ENCODE measurements at regions not wholly inside any gene's neighbourhood (a gene's known extent, or its start where the extent isn't known, plus 50 kb on each side); places are given as distances from the start of the nearest gene placed in this dataset.

- CTCF ChIA-PET, result no interaction called here
- DNase-seq, result no peak
- Histone ChIP-seq H3K4me3 (ENCODE audit: control insufficient read depth in 1 of 7, extremely low read depth in 1 of 7, insufficient read depth in 4 of 7, low read depth in 2 of 7, low read length in 6 of 7) (no peak overlapping the region), H3K9me3 (ENCODE audit: control extremely low read depth in 1 of 5, control insufficient read depth in 4 of 5, insufficient read depth in 2 of 5, low read depth in 1 of 5, low read length in 4 of 5) (no peaks in the 10 kb centered on the region), H3K4me1 (ENCODE audit: control extremely low read depth in 1 of 4, control insufficient read depth in 4 of 4, insufficient read depth in 4 of 4, low read length in 3 of 4) (no peaks in the 10 kb centered on the region), H3K36me3 (ENCODE audit: control insufficient read depth in 4 of 4, insufficient read depth in 4 of 4, low read length in 3 of 4) (no peaks in the 10 kb centered on the region), H3K27me3 (replicated peaks in 2 of 5; ENCODE audit: control insufficient read depth in 4 of 5, insufficient read depth in 5 of 5, low read length in 4 of 5) (no peaks in the 10 kb centered on the region), H3K27ac (ENCODE audit: insufficient read depth in 1 of 2, low read depth in 1 of 2, low read length in 2 of 2, poor library complexity in 1 of 2, severe bottlenecking in 2 of 2) (no peak overlapping the region)
- 98% methylated on average over 6 of the region's 7 CpGs for WGBS (ENCODE audit: insufficient coverage)
- POLR2A ChIA-PET, result no interaction called here
Measured at GRCh38 chr5:122629121-122629677, 145.7 kb upstream of the SNX2 start.

DNA sequence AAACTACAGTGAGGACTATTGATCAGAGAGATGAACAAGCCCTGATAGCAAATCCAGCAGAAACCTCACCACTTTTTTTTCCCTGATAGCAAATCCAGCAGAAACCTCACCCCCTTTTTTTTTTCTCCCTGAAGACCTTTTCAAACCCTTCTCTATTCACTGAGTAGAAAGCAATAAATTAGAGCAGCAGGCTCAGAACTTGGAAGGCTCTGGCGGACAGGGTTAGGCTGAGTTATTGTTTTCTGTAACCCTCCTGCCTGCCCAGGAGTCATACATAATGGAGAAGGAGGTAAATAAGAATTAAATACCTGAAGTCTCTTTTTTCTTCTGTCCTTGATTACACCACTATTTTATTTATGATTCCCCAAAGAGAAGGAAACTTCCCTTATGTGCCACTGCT lies 136.3 kb upstream of the SNX2 start:
- no peaks in the 10 kb centered on the region for H3K9me3 ChIP-seq (ENCODE audit: control extremely low read depth in 1 of 5, control insufficient read depth in 4 of 5, insufficient read depth in 2 of 5, low read depth in 1 of 5, low read length in 4 of 5)
- H3K27me3 ChIP-seq (replicated peaks in 2 of 5; ENCODE audit: control insufficient read depth in 4 of 5, insufficient read depth in 5 of 5, low read length in 4 of 5), result no peaks in the 10 kb centered on the region
- POLR2A ChIA-PET, result interaction anchor here (0.6 kb wide), 1 partner anchor 12 kb away, joined by 3 read pairs; no protein-coding TSS in a partner anchor
- no CpG with 5 or more reads among the region's 1 CpG for WGBS (ENCODE audit: insufficient coverage)
- CTCF ChIA-PET, result no interaction called here
- H3K36me3 ChIP-seq (ENCODE audit: control insufficient read depth in 4 of 4, insufficient read depth in 4 of 4, low read length in 3 of 4), result no peaks in the 10 kb centered on the region
- no peak overlapping the region for H3K4me3 ChIP-seq (ENCODE audit: control insufficient read depth in 1 of 7, extremely low read depth in 1 of 7, insufficient read depth in 4 of 7, low read depth in 2 of 7, low read length in 6 of 7)
- no peak for DNase-seq
- H3K27ac ChIP-seq (ENCODE audit: insufficient read depth in 1 of 2, low read depth in 1 of 2, low read length in 2 of 2, poor library complexity in 1 of 2, severe bottlenecking in 2 of 2), result no peak overlapping the region
- H3K4me1 ChIP-seq (ENCODE audit: control extremely low read depth in 1 of 4, control insufficient read depth in 4 of 4, insufficient read depth in 4 of 4, low read length in 3 of 4), result no peaks in the 10 kb centered on the region

DNA sequence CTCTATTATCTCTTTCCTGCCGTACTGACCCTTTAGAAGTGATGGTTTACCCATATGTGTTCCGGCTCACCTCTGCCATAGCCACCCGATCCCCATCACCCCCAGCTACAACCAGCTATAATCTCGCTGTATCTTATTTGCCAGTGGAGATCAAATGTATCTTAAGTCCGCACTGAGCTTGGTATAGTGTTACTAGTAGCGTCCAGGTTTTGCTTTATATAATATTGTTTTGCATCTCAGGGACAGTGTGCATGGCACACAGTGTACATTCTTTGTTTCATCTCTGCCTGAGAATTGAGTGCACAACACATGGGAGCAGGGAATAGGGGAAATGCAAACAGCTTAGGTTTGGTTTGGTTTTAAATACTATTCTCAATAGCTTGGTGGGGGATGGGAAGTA lies 135.8 kb upstream of the SNX2 start:
- no peak overlapping the region for H3K27ac ChIP-seq (ENCODE audit: insufficient read depth in 1 of 2, low read depth in 1 of 2, low read length in 2 of 2, poor library complexity in 1 of 2, severe bottlenecking in 2 of 2)

GRCh38 chr5:122639864-122640263 lies 135.0 kb upstream of the SNX2 start:
- DNase-seq, result no peak
- Histone ChIP-seq H3K27ac (ENCODE audit: insufficient read depth in 1 of 2, low read depth in 1 of 2, low read length in 2 of 2, poor library complexity in 1 of 2, severe bottlenecking in 2 of 2) (no peak overlapping the region), H3K36me3 (ENCODE audit: control insufficient read depth in 4 of 4, insufficient read depth in 4 of 4, low read length in 3 of 4) (no peaks in the 10 kb centered on the region), H3K9me3 (ENCODE audit: control extremely low read depth in 1 of 5, control insufficient read depth in 4 of 5, insufficient read depth in 2 of 5, low read depth in 1 of 5, low read length in 4 of 5) (no peaks in the 10 kb centered on the region), H3K4me3 (ENCODE audit: control insufficient read depth in 1 of 7, extremely low read depth in 1 of 7, insufficient read depth in 4 of 7, low read depth in 2 of 7, low read length in 6 of 7) (no peak overlapping the region), H3K27me3 (replicated peaks in 2 of 5; ENCODE audit: control insufficient read depth in 4 of 5, insufficient read depth in 5 of 5, low read length in 4 of 5) (no peaks in the 10 kb centered on the region), H3K4me1 (ENCODE audit: control extremely low read depth in 1 of 4, control insufficient read depth in 4 of 4, insufficient read depth in 4 of 4, low read length in 3 of 4) (no peaks in the 10 kb centered on the region)
- ChIA-PET CTCF (no interaction called here), POLR2A (no interaction called here)
- WGBS (ENCODE audit: insufficient coverage), result no CpG with 5 or more reads among the region's 2 CpGs

More for the DNA sequence above, 135.8 kb upstream of the SNX2 start:
- Histone ChIP-seq H3K4me3 (ENCODE audit: control insufficient read depth in 1 of 7, extremely low read depth in 1 of 7, insufficient read depth in 4 of 7, low read depth in 2 of 7, low read length in 6 of 7) (no peak overlapping the region), H3K27me3 (replicated peaks in 2 of 5; ENCODE audit: control insufficient read depth in 4 of 5, insufficient read depth in 5 of 5, low read length in 4 of 5) (no peaks in the 10 kb centered on the region), H3K9me3 (ENCODE audit: control extremely low read depth in 1 of 5, control insufficient read depth in 4 of 5, insufficient read depth in 2 of 5, low read depth in 1 of 5, low read length in 4 of 5) (no peaks in the 10 kb centered on the region), H3K36me3 (ENCODE audit: control insufficient read depth in 4 of 4, insufficient read depth in 4 of 4, low read length in 3 of 4) (no peaks in the 10 kb centered on the region), H3K4me1 (ENCODE audit: control extremely low read depth in 1 of 4, control insufficient read depth in 4 of 4, insufficient read depth in 4 of 4, low read length in 3 of 4) (no peaks in the 10 kb centered on the region)
- DNase-seq, result no peak
- WGBS (ENCODE audit: insufficient coverage), result 100% methylated on average over 6 of the region's 6 CpGs
- POLR2A ChIA-PET, result interaction anchor here (0.6 kb wide), 1 partner anchor 11 kb away, joined by 3 read pairs; no protein-coding TSS in a partner anchor
- CTCF ChIA-PET, result no interaction called here

- Histone ChIP-seq H3K4me1 (ENCODE audit: control extremely low read depth in 1 of 4, control insufficient read depth in 4 of 4, insufficient read depth in 4 of 4, low read length in 3 of 4) (no peaks in the 10 kb centered on the region), H3K36me3 (ENCODE audit: control insufficient read depth in 4 of 4, insufficient read depth in 4 of 4, low read length in 3 of 4) (no peaks in the 10 kb centered on the region), H3K4me3 (ENCODE audit: control insufficient read depth in 1 of 7, extremely low read depth in 1 of 7, insufficient read depth in 4 of 7, low read depth in 2 of 7, low read length in 6 of 7) (no peak overlapping the region), H3K27ac (ENCODE audit: insufficient read depth in 1 of 2, low read depth in 1 of 2, low read length in 2 of 2, poor library complexity in 1 of 2, severe bottlenecking in 2 of 2) (no peak overlapping the region), H3K9me3 (ENCODE audit: control extremely low read depth in 1 of 5, control insufficient read depth in 4 of 5, insufficient read depth in 2 of 5, low read depth in 1 of 5, low read length in 4 of 5) (no peaks in the 10 kb centered on the region), H3K27me3 (replicated peaks in 2 of 5; ENCODE audit: control insufficient read depth in 4 of 5, insufficient read depth in 5 of 5, low read length in 4 of 5) (no peaks in the 10 kb centered on the region)
- ChIA-PET POLR2A (no interaction called here), CTCF (interaction anchor here (1.0 kb wide), 1 partner anchor 21 kb away, joined by 3 read pairs; no protein-coding TSS in a partner anchor)
- no peak for DNase-seq
- WGBS (ENCODE audit: insufficient coverage), result 93% methylated on average over 3 of the region's 3 CpGs
Measured at GRCh38 chr5:122649080-122649479, 125.8 kb upstream of the SNX2 start.

- no peak for DNase-seq
- ChIA-PET POLR2A (no interaction called here), CTCF (no interaction called here)
- Histone ChIP-seq H3K27ac (ENCODE audit: insufficient read depth in 1 of 2, low read depth in 1 of 2, low read length in 2 of 2, poor library complexity in 1 of 2, severe bottlenecking in 2 of 2) (no peak overlapping the region), H3K9me3 (ENCODE audit: control extremely low read depth in 1 of 5, control insufficient read depth in 4 of 5, insufficient read depth in 2 of 5, low read depth in 1 of 5, low read length in 4 of 5) (no peaks in the 10 kb centered on the region), H3K4me3 (ENCODE audit: control insufficient read depth in 1 of 7, extremely low read depth in 1 of 7, insufficient read depth in 4 of 7, low read depth in 2 of 7, low read length in 6 of 7) (no peak overlapping the region), H3K4me1 (ENCODE audit: control extremely low read depth in 1 of 4, control insufficient read depth in 4 of 4, insufficient read depth in 4 of 4, low read length in 3 of 4) (no peaks in the 10 kb centered on the region), H3K27me3 (replicated peaks in 2 of 5; ENCODE audit: control insufficient read depth in 4 of 5, insufficient read depth in 5 of 5, low read length in 4 of 5) (no peaks in the 10 kb centered on the region), H3K36me3 (ENCODE audit: control insufficient read depth in 4 of 4, insufficient read depth in 4 of 4, low read length in 3 of 4) (no peaks in the 10 kb centered on the region)
- 83% methylated on average over 1 of the region's 3 CpGs for WGBS (ENCODE audit: insufficient coverage)
Measured at GRCh38 chr5:122653087-122654017, 121.5 kb upstream of the SNX2 start.

- ChIA-PET CTCF (no interaction called here), POLR2A (no interaction called here)
- Histone ChIP-seq H3K36me3 (ENCODE audit: control insufficient read depth in 4 of 4, insufficient read depth in 4 of 4, low read length in 3 of 4) (no peaks in the 10 kb centered on the region), H3K4me1 (ENCODE audit: control extremely low read depth in 1 of 4, control insufficient read depth in 4 of 4, insufficient read depth in 4 of 4, low read length in 3 of 4) (no peaks in the 10 kb centered on the region), H3K27me3 (replicated peaks in 2 of 5; ENCODE audit: control insufficient read depth in 4 of 5, insufficient read depth in 5 of 5, low read length in 4 of 5) (no peaks in the 10 kb centered on the region), H3K27ac (ENCODE audit: insufficient read depth in 1 of 2, low read depth in 1 of 2, low read length in 2 of 2, poor library complexity in 1 of 2, severe bottlenecking in 2 of 2) (no peak overlapping the region), H3K4me3 (ENCODE audit: control insufficient read depth in 1 of 7, extremely low read depth in 1 of 7, insufficient read depth in 4 of 7, low read depth in 2 of 7, low read length in 6 of 7) (no peak overlapping the region), H3K9me3 (ENCODE audit: control extremely low read depth in 1 of 5, control insufficient read depth in 4 of 5, insufficient read depth in 2 of 5, low read depth in 1 of 5, low read length in 4 of 5) (no peaks in the 10 kb centered on the region)
- DNase-seq, result no peak
- WGBS (ENCODE audit: insufficient coverage), result 100% methylated on average over 2 of the region's 4 CpGs
Measured at GRCh38 chr5:122656160-122656559, 118.7 kb upstream of the SNX2 start.
